Tongue (tissue), 1 donor: ENCODE measurements at regions not wholly inside any gene's neighbourhood (a gene's known extent, or its start where the extent isn't known, plus 50 kb on each side); places are given as distances from the start of the nearest gene placed in this dataset.

Experiments
- DNase-seq: peaks from one replicate; pipeline ENCODE4 v3.0.0-alpha.2; 2015

GRCh38 chr2:153101187-153101586 is 377.4 kb downstream of the RPRM start:
- DNase-seq, result no peak

DNA sequence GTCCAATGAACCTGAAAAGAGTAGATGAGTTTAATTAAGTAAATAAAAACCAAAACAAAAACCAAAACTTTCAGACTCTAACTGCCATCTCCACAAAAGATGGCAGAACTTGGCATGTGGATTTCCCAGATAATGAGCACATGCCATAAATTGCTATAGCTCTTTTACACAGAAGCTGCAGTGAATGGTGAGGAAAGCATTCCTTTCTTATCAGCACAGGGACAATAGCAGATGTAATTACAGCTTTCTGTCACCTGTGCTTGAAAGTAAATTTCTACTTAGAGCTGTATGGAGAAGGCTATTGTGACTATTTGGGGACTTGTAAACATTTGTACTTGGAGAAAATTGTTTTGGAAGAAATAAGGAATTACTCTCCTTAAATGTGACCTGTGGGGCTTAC is 378.4 kb downstream of the RPRM start:
- no peak for DNase-seq

DNA sequence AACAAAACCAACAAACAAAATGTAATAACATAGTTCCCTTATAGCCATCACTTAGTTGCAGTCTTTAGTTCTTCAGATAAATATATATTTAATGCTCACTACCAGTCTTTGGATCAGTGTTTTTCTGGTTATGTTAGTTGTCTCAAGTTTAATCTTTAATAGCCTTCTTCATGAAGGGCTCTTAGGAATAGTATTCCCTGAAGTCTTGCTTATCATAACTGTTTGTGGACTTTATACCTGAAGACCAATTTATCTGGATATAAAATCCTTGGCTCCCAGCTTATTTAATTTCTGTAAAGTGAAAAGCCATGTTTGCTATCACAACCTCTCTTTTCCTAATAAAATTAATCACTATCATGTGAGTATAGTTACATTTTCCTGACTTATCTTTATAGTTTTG is 379.7 kb downstream of the ARL6IP6 start:
- no peak for DNase-seq

GRCh38 chr2:153096272-153096671 is 377.9 kb downstream of the ARL6IP6 start:
- no peak for DNase-seq

DNA sequence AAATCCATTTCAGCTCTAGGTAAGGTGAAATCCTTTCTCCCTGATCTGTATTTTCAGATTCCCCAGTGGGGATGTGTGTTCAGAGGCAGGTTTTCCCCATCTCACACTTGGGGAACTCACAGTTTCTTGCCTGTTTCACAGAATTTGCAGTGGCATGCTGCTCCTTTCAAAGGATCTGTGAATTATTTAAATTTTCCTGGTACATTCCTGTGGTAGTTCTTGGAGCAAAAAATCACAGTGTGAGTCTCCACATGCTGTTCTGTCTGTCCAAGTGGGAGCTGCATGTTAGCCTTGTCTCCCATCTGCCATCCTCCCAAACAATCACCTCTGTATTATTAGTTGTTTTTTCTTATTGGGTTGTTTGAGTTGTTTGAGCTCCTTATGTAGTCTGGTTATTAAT is 372.9 kb downstream of the ARL6IP6 start:
- no peak for DNase-seq

- no peak for DNase-seq
These were observed 360.9 kb downstream of the ARL6IP6 start for GRCh38 chr2:153079315-153079714.

- no peak for DNase-seq
These were observed 358.9 kb downstream of the ARL6IP6 start for GRCh38 chr2:153077311-153077710.

DNA sequence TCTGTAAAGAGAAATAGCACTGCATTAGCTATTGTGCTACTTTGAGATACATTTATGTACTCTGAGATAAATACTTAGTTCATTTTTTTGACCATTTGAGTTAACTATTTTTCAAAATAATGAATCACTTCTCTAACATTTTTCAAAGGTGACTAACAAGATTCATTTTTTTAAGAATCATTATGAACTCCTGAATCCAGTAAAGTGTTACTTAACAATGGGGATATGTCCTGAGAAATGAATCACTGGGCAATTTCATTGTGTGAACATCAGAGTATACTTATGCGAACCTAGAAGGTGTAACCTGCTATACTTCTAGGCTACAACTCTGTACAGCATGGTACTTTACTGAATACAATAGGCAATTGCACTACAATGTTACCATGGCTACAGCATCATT is 355.8 kb downstream of the ARL6IP6 start:
- DNase-seq, result no peak

GRCh38 chr2:153072813-153073212 is 354.4 kb downstream of the ARL6IP6 start:
- DNase-seq, result no peak

DNA sequence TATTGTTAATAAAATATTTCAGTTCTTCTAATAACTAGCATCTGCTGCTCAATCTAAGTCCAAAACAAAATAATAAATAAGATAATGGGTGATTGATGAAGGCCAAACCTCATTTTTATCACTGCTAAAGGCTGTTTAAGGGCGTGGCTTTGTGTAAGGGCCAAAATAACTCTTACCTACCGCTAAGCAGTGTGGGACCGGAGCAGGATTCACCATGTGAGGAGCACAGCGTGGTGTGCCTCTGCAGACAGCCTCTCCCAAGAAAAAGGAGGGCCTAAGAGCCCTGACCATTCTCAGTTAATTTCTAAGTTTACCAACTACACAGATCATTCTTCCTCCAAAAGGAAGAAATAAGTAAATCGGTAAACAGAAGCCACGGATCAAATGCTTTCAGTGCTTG is 353.7 kb downstream of the ARL6IP6 start:
- DNase-seq, result no peak

GRCh38 chr2:153071090-153071489 is 352.7 kb downstream of the ARL6IP6 start:
- no peak for DNase-seq

DNA sequence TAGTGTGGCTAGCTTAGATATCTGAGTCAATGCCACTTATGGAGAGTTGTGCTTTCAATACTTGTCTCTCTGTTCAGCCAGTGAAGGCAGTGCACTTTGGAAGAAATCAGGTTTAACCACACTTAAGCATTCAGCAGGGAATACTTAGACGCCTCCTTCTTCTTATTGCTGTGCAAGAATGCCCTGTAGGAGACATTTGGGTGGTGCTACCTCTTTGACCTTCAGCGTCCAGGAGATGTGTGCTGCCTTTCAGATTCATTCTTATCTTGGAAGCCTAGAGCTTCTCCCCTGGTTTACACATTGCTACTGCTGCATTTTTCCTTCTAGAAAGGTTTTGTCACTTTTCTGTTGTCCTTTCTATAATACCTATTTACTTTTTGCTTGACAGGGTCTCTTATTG is 350.5 kb downstream of the ARL6IP6 start:
- no peak for DNase-seq

- DNase-seq, result no peak
These were observed 349.6 kb downstream of the ARL6IP6 start for GRCh38 chr2:153068052-153068451.

- peak; percentile 35 for DNase-seq
These were observed 341.1 kb downstream of the ARL6IP6 start for GRCh38 chr2:153059338-153060052.

DNA sequence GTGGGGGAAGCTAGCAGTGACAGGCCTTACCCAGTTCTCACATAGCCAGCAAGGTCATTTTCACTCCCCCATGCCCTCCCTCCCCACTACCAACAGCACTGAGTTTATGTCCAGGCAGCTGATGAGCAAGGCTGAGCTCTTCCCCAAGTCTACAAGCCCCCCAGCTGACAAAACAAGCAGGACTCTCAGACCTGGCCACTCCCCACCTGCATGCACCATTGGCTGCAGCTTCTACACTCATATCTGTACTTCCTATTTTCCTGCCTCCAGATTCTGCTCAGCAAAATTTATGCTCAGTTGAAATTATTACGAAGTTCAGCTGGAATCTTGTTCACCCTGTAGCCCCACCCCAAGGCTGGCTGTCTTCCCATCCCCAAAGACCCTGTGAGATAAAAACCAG is 339.3 kb downstream of the ARL6IP6 start:
- no peak for DNase-seq

- DNase-seq, result no peak
These were observed 336.8 kb downstream of the ARL6IP6 start for GRCh38 chr2:153055182-153055581.

DNA sequence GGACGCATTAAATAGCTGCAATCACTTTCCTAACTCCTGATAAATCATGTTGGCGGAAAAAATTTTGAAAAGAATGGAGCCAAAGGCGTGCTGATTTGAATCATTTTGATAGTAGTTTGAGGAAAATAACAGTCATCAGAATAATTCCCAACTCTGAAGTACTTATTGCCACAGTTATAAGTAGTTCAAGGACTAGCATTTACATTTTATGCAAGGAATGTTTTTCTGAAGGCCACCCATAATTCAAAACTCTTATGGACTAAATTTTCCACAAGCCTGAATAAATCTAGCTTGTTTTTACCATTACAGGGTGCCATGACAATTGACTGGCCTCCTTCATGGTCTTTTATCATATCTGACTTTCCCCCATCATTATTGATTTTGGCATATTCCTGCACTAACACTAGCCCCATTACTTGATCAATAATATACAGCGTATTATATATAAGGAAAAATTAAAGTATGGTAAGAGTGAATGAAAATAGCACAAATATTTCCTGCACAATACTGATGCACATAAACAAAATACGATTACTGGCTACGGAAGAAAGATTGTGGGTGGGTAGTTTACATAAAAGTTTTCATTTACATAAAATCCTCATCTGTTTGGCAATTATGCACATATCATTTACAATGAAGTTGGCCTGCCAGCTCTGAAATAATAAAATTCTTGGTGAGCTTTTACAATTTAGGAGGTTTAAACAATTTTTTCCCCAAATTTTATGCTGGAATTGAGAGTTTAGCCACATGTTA is 334.6 kb downstream of the ARL6IP6 start:
- no peak for DNase-seq

- DNase-seq, result peak; percentile 5
These were observed 328.8 kb downstream of the ARL6IP6 start for GRCh38 chr2:153047220-153047619.

- DNase-seq, result no peak
These were observed 325.0 kb downstream of the ARL6IP6 start for GRCh38 chr2:153043385-153043784.

GRCh38 chr2:153028626-153029025 is 310.2 kb downstream of the ARL6IP6 start:
- no peak for DNase-seq

- no peak for DNase-seq
These were observed 309.1 kb downstream of the ARL6IP6 start for GRCh38 chr2:153027533-153027932.

GRCh38 chr2:153020201-153020600 is 301.8 kb downstream of the ARL6IP6 start:
- no peak for DNase-seq

GRCh38 chr2:153005071-153005730 is 286.8 kb downstream of the ARL6IP6 start:
- no peak for DNase-seq
